D721Med (cell line): ENCODE measurements at regions not wholly inside any gene's neighbourhood (a gene's known extent, or its start where the extent isn't known, plus 50 kb on each side); places are given as distances from the start of the nearest gene placed in this dataset.

ENCODE experiments used
- DNase-seq: peaks from one replicate; pipeline ENCODE4 v3.0.0; 2011; ENCODE audit warnings: low spot score; ENCODE audit not compliant: insufficient read length
- FAIRE-seq: peaks from 2 replicates; lab custom pipeline; 2011; peaks lifted over from hg19 to GRCh38; lab: Jason Lieb, UNC
- CTCF ChIP-seq: IDR thresholded peaks from 2 replicates; pipeline ENCODE4 v1.5.1; 2012; ENCODE audit warnings: mild to moderate bottlenecking, control low read depth; ENCODE audit not compliant: insufficient read depth; ENCODE audit errors: missing control alignments

GRCh38 chr5:107295914-107296313 is 374.8 kb downstream of the EFNA5 start:
- no peak for DNase-seq
- no peak for TF ChIP-seq CTCF
- FAIRE-seq: no peak

- no peak for TF ChIP-seq CTCF
- DNase-seq (no peak), FAIRE-seq (no peak)
These were observed 376.1 kb downstream of the EFNA5 start for GRCh38 chr5:107294669-107295068.

GRCh38 chr5:107294211-107294550 is 376.6 kb downstream of the EFNA5 start:
- FAIRE-seq: no peak
- no peak for TF ChIP-seq CTCF
- DNase-seq: no peak

GRCh38 chr5:107293541-107294210 is 377.1 kb downstream of the EFNA5 start:
- FAIRE-seq: no peak
- no peak for TF ChIP-seq CTCF
- no peak for DNase-seq

- no peak for TF ChIP-seq CTCF
- no peak for DNase-seq
- no peak for FAIRE-seq
These were observed 378.9 kb downstream of the EFNA5 start for GRCh38 chr5:107291866-107292265.

- FAIRE-seq (no peak), DNase-seq (no peak)
- TF ChIP-seq CTCF: no peak
These were observed 379.8 kb downstream of the EFNA5 start for GRCh38 chr5:107290780-107291398.

GRCh38 chr5:107289030-107289714 is 381.6 kb downstream of the EFNA5 start:
- TF ChIP-seq CTCF: no peak
- FAIRE-seq (no peak), DNase-seq (no peak)
